AG09319 (cell line): ENCODE measurements at regions not wholly inside any gene's neighbourhood (a gene's known extent, or its start where the extent isn't known, plus 50 kb on each side); places are given as distances from the start of the nearest gene placed in this dataset.

ENCODE experiments used
- DNase-seq: peaks from one replicate; pipeline ENCODE4 v3.0.0-alpha.2; 2010; ENCODE audit warnings: low read depth; ENCODE audit errors: extremely low read depth
- CTCF ChIP-seq: IDR thresholded peaks from 2 replicates; pipeline ENCODE4 v1.5.1; 2011; ENCODE audit warnings: low read depth, mild to moderate bottlenecking, inconsistent platforms, low read length, moderate library complexity

DNA sequence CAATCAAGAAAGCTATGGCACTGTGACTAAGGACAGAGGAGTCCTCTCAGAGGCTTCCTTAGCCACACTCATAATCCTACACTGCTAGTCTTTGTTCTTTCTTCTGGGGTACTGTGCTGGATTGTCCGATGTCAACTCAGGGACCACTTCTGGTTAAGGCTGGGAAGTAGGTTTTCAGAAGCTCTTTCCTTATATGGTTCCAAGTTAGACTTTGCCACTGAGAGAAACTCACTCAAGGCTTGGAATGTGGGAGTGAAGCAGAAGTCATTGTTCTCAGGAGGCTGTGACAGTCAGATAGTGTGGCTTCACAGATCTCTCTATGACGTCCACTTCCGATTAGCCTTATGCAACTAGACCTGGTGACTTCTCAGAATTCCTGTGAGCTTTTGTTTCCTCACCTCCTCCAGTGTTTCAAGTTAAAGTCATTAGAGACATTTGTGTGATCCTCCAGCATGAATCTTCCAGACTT is 317.3 kb upstream of the F9 start:
- no peak for TF ChIP-seq CTCF

DNA sequence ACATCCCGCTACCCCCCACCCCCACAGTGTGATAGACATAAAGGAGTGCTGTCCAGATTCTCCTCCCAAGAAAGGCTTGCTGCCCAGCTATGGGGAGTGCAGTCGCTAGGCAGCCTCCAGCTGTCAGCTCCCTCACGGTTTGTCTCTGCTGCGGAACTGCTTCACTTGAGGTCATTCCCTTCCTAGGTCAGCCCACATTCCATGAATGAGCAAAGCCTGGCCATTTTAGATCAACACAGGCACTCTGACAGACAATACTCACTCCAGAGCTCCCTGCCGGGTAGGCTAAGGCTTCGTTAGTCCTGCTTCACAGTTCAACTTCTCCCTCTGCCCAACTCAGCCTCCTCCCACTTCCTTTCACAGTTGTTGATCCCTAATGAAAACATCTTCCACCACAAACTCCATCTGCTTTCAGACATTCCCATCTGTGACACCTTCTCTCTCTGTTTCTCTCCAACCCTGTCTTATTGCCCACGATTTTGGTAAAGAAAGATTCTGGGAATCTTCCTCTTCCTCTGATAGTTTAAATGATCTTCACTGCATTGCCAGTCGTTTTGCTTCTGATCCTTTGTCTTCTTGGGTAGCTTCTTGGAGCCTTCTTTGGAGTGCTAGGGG is 318.9 kb upstream of the F9 start:
- TF ChIP-seq CTCF: no peak
- DNase-seq: no peak

More for the DNA sequence above, 317.3 kb upstream of the F9 start:
- no peak for DNase-seq

DNA sequence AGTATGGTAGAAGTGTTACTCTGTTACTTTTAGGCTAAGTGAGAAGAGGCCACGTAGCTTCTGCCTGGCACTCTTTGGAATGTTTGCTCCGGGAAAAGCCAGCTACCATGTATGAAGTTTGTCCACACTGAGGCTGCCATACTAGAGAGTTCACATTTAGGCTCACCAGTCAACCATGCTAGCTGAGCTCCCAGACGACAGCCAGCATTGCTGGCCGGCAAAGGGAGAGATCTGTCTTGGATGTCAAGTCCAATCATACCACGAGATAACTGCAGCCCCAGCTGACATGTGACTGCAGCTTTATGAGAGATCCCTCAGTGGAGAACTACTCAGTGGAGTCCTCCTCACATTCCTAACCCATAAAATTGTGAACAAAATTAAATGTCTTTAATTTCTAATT is 321.2 kb upstream of the F9 start:
- no peak for DNase-seq
- no peak for TF ChIP-seq CTCF

DNA sequence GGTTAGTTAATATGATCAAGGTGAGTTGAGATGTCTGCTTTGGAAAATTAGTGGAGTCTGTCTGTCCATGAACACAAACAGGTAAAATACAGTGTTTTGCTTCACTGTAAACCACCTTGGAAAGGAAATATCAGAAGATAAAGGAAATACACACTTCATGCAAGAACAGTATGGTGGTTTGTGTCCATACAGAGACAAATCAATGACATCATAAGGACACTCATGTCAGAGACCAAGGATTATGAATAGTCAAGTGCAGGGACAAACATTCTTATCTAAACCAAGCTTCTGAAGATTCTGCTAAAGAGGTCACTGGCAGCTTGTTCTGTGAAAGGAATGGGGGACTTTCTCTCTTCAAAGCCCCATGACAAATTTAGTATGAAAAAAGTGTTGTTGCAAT is 322.9 kb upstream of the F9 start:
- DNase-seq: no peak
- TF ChIP-seq CTCF: no peak

- DNase-seq: no peak
- no peak for TF ChIP-seq CTCF
These were observed 323.6 kb upstream of the F9 start for GRCh38 chrX:139206914-139207313.

DNA sequence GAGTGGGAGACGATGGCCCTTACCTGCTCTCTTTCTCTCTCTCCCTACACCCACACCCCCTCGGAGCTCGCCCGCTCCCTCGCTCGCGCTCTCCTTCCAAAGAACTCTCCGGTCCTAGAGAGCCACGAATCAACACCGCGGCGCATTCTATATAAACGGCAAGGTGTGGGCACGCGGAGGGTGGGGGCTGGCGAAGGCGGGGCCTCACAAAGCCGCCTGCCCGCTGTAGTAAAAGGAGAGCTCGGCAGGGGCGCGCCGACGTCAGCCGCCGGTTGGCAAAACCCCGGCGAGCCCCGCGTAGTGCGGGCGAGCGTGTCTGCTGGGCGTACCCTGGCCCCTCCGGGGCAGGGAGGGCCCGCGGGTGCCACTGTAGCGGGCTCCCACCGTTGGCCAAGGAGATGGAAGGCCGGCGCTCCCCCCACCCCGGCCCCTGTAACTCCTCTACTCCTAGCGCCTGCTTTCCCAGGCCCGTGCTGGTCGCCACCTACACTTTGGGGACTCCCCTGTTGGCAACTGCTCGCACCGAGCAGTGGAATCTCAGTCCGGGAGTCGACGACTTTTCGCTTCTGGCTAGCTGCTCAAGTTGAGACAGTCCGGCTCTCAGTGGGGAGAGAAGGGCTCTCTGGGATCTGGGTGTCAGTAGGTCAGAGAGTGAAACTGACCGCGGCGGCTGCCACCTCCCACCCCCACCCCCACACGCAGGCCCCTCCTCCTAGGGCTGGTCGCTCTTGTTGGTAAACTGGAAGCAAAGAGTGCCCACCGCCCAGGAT is 325.5 kb upstream of the F9 start:
- no peak for TF ChIP-seq CTCF
- peak; percentile 5 for DNase-seq

GRCh38 chrX:139204571-139204897 is 326.0 kb upstream of the F9 start:
- TF ChIP-seq CTCF: no peak
- DNase-seq: no peak
